Stimulated activated CD8-positive, alpha-beta memory T cell treated with anti-CD3 and anti-CD28 coated beads, Interleukin-12 subunit alpha, Interleukin-12 subunit beta, amount 100 ng/mL, for 24 hours (primary cell): ENCODE measurements at regions not wholly inside any gene's neighbourhood (a gene's known extent, or its start where the extent isn't known, plus 50 kb on each side); places are given as distances from the start of the nearest gene placed in this dataset.
"Not testable (repeated sequence)": the region's sequence is repeated elsewhere in the genome, so short reads cannot be mapped to it uniquely, and the experiment has no call there.

Experiments
- DNase-seq: peaks from one replicate; pipeline ENCODE4 v3.0.0-alpha.2; 2020; ENCODE audit errors: extremely low read depth

- DNase-seq = no peak
These were observed 526.2 kb downstream of the UQCRFS1 start for GRCh38 chr19:28686756-28687155.

DNA sequence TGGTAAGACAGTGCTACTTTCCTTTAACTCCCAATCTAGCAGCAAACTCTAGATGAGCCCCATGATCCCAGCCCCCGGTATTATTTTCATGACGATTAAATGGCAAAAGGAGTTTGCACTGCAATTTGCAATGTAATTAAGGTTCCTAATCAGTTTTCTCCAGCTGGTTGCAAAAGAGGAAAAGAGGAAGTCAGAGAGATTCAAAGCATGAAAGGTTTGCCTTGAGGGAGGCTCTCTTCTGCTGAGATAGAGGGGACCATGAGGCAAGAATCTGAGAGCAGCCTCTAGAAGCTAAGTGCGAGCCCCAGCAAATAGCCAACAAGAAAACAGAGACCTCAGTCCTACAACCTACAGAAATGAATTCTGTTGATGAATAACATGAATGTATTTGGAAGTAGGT, 527.1 kb downstream of the UQCRFS1 start:
- no peak for DNase-seq

GRCh38 chr19:28685077-28685476, 527.9 kb downstream of the UQCRFS1 start:
- DNase-seq = not testable (repeated sequence)

- DNase-seq = no peak
These were observed 532.8 kb downstream of the UQCRFS1 start for GRCh38 chr19:28680111-28680510.

DNA sequence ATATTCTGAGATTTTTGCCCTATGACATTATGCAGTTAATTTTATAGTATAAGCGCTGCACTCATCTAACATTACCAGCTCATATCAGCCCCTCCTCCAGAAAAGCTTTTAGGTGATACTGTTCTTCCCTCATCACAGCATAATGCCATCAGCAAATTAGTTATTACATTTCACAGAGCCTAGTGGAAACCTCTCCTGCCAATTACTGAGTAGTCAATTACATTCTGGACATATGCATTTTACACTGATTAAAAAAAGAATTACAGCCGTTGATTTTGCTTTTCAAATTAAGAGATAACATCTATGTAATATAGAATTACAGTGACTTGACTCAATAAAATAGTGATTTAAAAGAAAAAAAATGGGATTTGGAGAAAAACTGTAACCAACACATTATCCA, 542.1 kb downstream of the UQCRFS1 start:
- no peak for DNase-seq

GRCh38 chr19:28669804-28670203, 543.1 kb downstream of the UQCRFS1 start:
- DNase-seq = no peak

DNA sequence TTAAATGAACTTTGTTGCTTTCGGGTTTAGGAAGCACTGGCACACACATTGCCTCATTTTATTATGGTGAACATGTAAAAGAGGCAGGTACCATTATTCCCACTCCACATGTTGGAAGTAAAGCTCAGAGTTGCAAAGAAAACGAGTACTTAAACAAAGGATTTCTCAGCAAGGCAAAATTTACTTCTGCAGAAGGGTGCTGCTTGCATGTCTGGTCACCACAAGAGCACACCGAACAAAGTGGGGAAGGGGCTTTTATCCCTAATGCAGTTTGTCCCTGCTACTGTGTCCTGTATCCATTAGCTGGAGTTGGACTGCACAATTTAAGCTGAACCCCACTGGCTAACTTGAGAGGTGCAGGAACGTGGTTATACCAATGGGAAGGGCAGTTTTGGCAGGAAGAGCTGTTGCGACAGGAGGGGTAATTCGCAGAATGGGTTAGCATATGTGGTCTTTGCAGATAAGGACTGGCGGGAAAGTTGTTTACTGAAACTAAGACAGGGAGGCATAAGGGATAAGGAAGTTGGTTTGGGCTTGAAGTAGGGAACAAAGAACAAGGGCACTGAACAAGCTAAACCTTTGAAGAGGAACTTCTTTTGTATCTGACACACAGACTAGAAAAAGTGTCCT, 545.5 kb downstream of the UQCRFS1 start:
- no peak for DNase-seq

DNA sequence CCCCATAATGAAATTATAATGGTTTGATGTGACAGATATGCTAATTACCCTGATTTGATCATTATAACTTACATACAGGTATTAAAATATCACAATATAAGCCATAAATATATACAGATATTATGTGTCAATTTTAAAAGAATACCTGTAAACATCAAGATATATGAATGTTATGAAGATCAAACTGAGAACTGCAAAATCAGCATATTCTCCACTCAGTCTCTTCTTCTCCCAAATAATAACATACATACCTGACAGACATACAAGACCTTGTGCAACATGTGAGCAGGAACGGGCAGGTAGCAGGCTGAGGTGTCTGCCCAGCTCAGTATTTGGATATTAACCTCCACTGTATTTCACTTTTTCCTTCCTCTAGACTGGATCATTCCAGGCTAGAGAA, 547.2 kb downstream of the UQCRFS1 start:
- DNase-seq = no peak

- DNase-seq = no peak
These were observed 556.3 kb downstream of the UQCRFS1 start for GRCh38 chr19:28656644-28657043.

- no peak for DNase-seq
These were observed 557.9 kb downstream of the UQCRFS1 start for GRCh38 chr19:28655054-28655453.

GRCh38 chr19:28652765-28653164, 560.2 kb downstream of the UQCRFS1 start:
- DNase-seq = no peak

- no peak for DNase-seq
These were observed 566.3 kb downstream of the UQCRFS1 start for GRCh38 chr19:28646629-28647028.

DNA sequence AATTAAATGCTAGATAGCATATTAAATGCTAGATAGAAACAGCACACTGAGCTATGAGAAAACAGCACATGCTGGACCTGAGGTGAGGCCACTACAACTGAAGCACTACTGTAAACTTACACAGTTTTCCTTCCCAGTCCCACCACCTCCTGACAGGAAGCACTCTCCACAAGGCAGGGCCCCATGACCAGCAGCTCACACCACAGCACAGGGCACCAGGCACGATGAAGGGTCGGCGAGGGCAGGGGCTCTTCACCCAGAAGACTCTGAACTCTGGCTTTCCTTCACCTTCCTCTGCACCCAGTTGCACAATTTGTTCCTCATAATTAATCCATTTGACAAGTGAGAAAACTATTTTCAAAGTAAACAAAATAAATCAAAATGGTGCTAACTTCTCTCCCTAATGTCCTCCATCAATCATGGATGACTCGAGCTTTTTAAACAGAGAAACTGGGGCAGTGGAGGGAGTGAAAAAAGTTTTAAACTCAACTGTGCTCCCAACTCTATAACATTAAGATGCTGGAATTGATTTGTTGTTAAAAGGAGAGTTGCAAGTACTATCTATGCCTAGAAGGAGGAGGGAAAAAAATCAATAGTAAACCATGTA, 568.7 kb downstream of the UQCRFS1 start:
- DNase-seq = no peak

- DNase-seq = no peak
These were observed 569.9 kb downstream of the UQCRFS1 start for GRCh38 chr19:28642787-28643683.

GRCh38 chr19:28641395-28641794, 571.6 kb downstream of the UQCRFS1 start:
- DNase-seq = no peak

- DNase-seq = no peak
These were observed 572.4 kb downstream of the UQCRFS1 start for GRCh38 chr19:28640506-28640905.

DNA sequence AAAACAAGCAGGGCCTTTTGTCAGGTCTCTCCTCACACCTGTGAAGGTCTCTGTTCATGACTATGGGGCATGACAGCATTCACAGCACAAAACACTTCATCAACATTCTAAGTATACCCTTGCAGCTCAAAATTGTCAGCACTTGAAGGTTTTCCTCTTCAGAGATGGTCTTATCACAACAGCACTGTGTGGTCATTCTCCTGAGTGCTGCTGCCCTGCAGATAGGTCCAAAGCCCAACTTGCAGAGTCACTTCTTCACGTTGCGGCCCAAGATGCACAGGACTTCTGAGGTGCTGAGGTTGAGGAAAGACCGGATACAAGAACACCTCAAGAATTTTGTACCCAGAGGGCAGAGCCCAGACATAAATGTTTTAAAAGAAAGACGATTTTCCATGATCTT, 574.5 kb downstream of the UQCRFS1 start:
- no peak for DNase-seq

GRCh38 chr19:28636706-28637105, 576.2 kb downstream of the UQCRFS1 start:
- DNase-seq = no peak

DNA sequence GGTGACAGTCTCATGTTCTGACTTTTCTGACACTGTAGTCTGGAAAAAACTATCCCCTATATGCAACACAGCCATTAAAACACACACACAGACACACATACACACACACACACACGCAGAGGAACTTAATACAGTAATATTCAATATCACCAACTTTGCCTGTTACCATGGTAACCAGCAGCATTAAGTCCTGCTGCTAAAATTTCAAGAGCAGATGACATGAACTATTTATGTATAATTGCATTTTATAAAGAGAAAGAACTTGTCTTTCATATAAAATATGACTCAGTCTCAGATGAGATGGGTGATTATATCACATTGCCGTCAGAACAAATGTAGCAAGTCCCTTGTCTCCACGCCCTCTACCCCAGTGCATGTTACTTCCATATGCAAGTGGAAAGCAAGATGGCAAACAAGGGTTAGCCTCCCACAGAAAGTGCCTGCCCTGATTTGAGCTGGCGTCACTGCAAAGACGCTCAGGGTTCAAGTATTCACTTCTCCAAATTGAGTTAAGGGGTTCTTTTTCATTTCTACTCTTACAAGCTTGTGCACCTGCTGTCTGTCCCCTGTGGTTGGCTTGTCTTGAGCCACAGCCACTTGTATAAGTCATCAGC, 576.8 kb downstream of the UQCRFS1 start:
- DNase-seq = no peak

GRCh38 chr19:28634837-28635236, 578.1 kb downstream of the UQCRFS1 start:
- no peak for DNase-seq

DNA sequence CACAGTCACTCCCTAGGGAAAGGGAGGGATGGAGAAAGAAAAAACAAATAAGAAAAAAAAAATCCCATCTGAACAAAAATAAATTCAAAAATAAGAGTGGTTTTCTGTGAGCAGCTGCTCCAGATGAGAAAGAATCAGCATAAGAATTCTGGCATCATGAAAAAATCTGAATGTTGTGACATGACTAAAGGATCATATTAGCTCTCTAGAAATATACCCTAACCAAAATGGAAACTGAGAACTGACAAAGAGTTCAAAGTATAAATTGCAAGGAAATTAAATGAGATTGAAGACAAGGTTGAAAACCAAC, 579.0 kb downstream of the UQCRFS1 start:
- DNase-seq = no peak

DNA sequence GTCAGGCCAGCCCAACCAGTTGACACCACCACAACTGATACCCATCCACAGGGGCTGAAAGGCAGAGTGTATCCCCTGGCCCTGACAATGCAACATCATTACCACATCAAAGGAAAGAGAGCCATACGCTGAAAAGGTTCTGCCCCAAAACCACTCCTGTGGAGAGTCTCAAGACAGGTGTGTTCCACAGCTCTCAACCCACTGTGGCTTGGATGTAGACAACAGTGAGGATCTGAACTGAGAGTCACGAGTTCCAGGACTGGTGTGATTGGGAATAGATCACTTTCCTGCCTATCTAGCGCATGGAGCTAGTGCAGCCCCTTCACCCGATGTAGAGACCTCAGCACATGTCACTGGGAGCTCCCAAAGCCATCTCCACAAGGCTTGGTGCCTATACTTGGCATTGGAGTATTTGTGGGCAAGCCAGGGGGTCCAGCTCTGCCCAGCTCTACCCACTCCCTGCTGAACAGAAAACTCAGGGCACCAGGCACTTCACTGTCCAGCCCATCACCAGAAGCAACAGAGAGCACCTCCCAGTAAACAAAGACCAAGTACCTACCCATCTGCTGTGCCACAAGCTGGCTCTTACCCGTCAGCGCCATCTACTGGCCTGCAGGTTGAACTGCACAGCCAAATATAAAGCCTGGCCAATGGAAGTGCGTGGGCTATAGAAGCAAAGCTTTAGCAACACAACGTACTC, 579.5 kb downstream of the UQCRFS1 start:
- no peak for DNase-seq
